Heart right ventricle (tissue), 16 donors: ENCODE measurements at regions not wholly inside any gene's neighbourhood (a gene's known extent, or its start where the extent isn't known, plus 50 kb on each side); places are given as distances from the start of the nearest gene placed in this dataset.

Source experiments
- ATAC-seq, 8 donors: fragments of 200-7000 bp; cut with Tn5 transposase; one replicate each; pipeline ENCODE4 v1.9.1; 2020; ENCODE audit warnings: mild to moderate bottlenecking in 8 of 8, moderate library complexity in 8 of 8, moderate number of reproducible peaks in 1 of 8
- DNase-seq, 2 donors: peaks; one replicate each; pipeline ENCODE4 v3.0.0-alpha.2; 2020
- H3K27ac ChIP-seq, 10 donors: fragments of 200-600 bp; sonication (generic) in 2 of 10; one replicate each; pipeline versions ENCODE4 v1.5.0 to v1.8.0; 2020 to 2022; ENCODE audit warnings: mild to moderate bottlenecking in 3 of 10
- H3K27me3 ChIP-seq, 7 donors: fragments of 200-600 bp; one replicate each; pipeline ENCODE4 v1.8.0; 2021 to 2022; ENCODE audit warnings: mild to moderate bottlenecking in 2 of 7
- H3K36me3 ChIP-seq, 9 donors: fragments of 200-600 bp; sonication (generic) in 1 of 9; one replicate each; pipeline versions ENCODE4 v1.5.0 to v1.8.0; 2020 to 2022; ENCODE audit warnings: mild to moderate bottlenecking in 2 of 9
- H3K4me1 ChIP-seq, 9 donors: fragments of 200-600 bp; sonication (generic) in 1 of 9; one replicate each; pipeline versions ENCODE4 v1.5.0 to v1.8.0; 2020 to 2022; ENCODE audit warnings: mild to moderate bottlenecking in 4 of 9
- H3K4me3 ChIP-seq, 10 donors: fragments of 200-600 bp; sonication (generic) in 2 of 10; one replicate each; pipeline versions ENCODE4 v1.5.0 to v1.8.0; 2020 to 2022; ENCODE audit warnings: mild to moderate bottlenecking in 7 of 10, moderate library complexity in 2 of 10
- H3K9me3 ChIP-seq, 11 donors: fragments of 200-600 bp in 10 of 11; sonication (generic) in 2 of 11; one replicate each; pipeline versions ENCODE4 v1.5.0 to v1.8.0; 2013 to 2022; ENCODE audit warnings: mild to moderate bottlenecking in 2 of 11, control low read depth in 1 of 11, moderate library complexity in 1 of 11
- CTCF ChIP-seq, 9 donors: fragments of 200-600 bp; sonication (generic) in 2 of 9; IDR thresholded peaks; one replicate each; pipeline versions ENCODE4 v1.5.0 to v1.8.0; 2021 to 2022; ENCODE audit warnings: antibody characterized with exemption in 9 of 9, mild to moderate bottlenecking in 5 of 9, moderate library complexity in 1 of 9
- WGBS, 2 donors: extraction: QIAGEN DNeasy Blood & Tissue Kit; methylation state at CpG; one replicate each; pipeline ENCODE4 v1.1.7; 2013; ENCODE audit warnings: inconsistent platforms in 1 of 2; 5-methylcytosine and 5-hydroxymethylcytosine counted together
- intact Hi-C, 10 donors: fragments of 100-400 bp; cut with DNase I; formaldehyde crosslinking; loops; one replicate each; pipeline versions ENCODE4 v1.11.1 to v1.14.2; 2022
- donor health status: Arrhythmogenic right ventricular cardiomyopathy.
- donor health status: ischemic (EF 13 %, LVEDD 7.1; RV severe dilation, severe dysfunction).
- donor health status: healthy with polysubstance abuse.
- donor health status: DM: no; HTN: yes; CAD: no.
- donor health status: DM: no; HTN: no; CAD: no.
- donor health status: ischemic (EF 25% LVEDD 6.9; RV normal size, moderate dysfunction).
- donor health status: ischemic (EF 25% LVEDD 5.7; RV mildly dilated, moderate dysfunction).
- donor health status: healthy.
- donor health status: DM: yes; HTN: yes; CAD: no.
- donor health status: Ischemic cardiomyopathy.
- donor health status: ischemic (EF 35%, LVEDD 5.7; RV mildly dilated, moderate dysfunction).
- donor health status: nonischemic (EF 11% LVEDD 7.7; RV severe dilation, severe dysfunction).
- donor health status: DM: yes; HTN: yes; CAD: no.
- donor health status: PGD.
- donor health status: ischemic (EF 29% LVEDD 5.4; RV normal size, mild dysfunction).
- donor health status: nonischemic (EF 23%, LVEDD 6.1; RV moderate dilation, normal function).

- Histone ChIP-seq H3K9me3 (no peaks in the 10 kb centered on the region), H3K27ac (no peak overlapping the region), H3K27me3 (no peaks in the 10 kb centered on the region), H3K36me3 (no peaks in the 10 kb centered on the region), H3K4me3 (no peak overlapping the region), H3K4me1 (peaks cover 0 to 51% (median 15%) of the 10 kb centered on the region in 9 donors)
- TF ChIP-seq CTCF (IDR thresholded peaks at IDR 0.05) = no peak
- 93 to 96% methylated on average over 6 of the region's 6 CpGs for WGBS, 2 donors
- ATAC-seq = no peak
- intact Hi-C loops = no loop called here
- no peak for DNase-seq
Measured at GRCh38 chrX:10025742-10026493, 58.8 kb downstream of the CLDN34 start.

GRCh38 chrX:10028283-10029104 lies 61.3 kb downstream of the CLDN34 start:
- intact Hi-C loops = no loop called here
- no peak overlapping the region for H3K27ac ChIP-seq

GRCh38 chrX:10030570-10030969 lies 63.4 kb downstream of the CLDN34 start:
- no peak overlapping the region for H3K4me3 ChIP-seq
- intact Hi-C loops = no loop called here
- no peak for TF ChIP-seq CTCF (IDR thresholded peaks at IDR 0.05)
- DNase-seq (no peak), ATAC-seq (no peak)
- 77 to 91% methylated on average over 3 of the region's 3 CpGs for WGBS, 2 donors
- H3K27ac ChIP-seq = no peak overlapping the region
- no peaks in the 10 kb centered on the region for H3K36me3 ChIP-seq
- no peaks in the 10 kb centered on the region for H3K9me3 ChIP-seq
- peaks cover 0 to 48% (median 8%) of the 10 kb centered on the region in 9 donors for H3K4me1 ChIP-seq
- no peaks in the 10 kb centered on the region for H3K27me3 ChIP-seq

More at GRCh38 chrX:10028283-10029104, 61.3 kb downstream of the CLDN34 start:
- H3K36me3 ChIP-seq = no peaks in the 10 kb centered on the region
- ATAC-seq (no peak), DNase-seq (no peak)
- no peaks in the 10 kb centered on the region for H3K27me3 ChIP-seq
- H3K9me3 ChIP-seq = no peaks in the 10 kb centered on the region
- no peak overlapping the region for H3K4me3 ChIP-seq
- peaks cover 0 to 42% (median 8%) of the 10 kb centered on the region in 9 donors for H3K4me1 ChIP-seq
- 41 to 53% methylated on average over 7 of the region's 7 CpGs for WGBS, 2 donors
- no peak for TF ChIP-seq CTCF (IDR thresholded peaks at IDR 0.05)

- Histone ChIP-seq H3K9me3 (no peaks in the 10 kb centered on the region), H3K27me3 (no peaks in the 10 kb centered on the region), H3K4me3 (no peak overlapping the region), H3K36me3 (no peaks in the 10 kb centered on the region), H3K4me1 (peaks cover 0 to 48% (median 8%) of the 10 kb centered on the region in 9 donors), H3K27ac (peak overlapping the region in 2 of 10 donors; percentile 11 to 53)
- ATAC-seq (peak in 2 of 8 donors; percentile 6 to 32), DNase-seq (no peak)
- WGBS, 2 donors = 89 to 92% methylated on average over 8 to 9 of the region's 9 CpGs
- intact Hi-C loops = no loop called here
- TF ChIP-seq CTCF (IDR thresholded peaks at IDR 0.05) = no peak
Measured at GRCh38 chrX:10031746-10032145, 64.6 kb downstream of the CLDN34 start.
